ENCODE measurements at regions not wholly inside any gene's neighbourhood (a gene's known extent, or its start where the extent isn't known, plus 50 kb on each side); places are given as distances from the start of the nearest gene placed in this dataset.

- TF ChIP-seq EZH2 (IDR thresholded peaks at IDR 0.05; ENCODE audit: insufficient read depth, poor library complexity, severe bottlenecking): no peak
- TF ChIP-seq EZH2phosphoT487 (IDR thresholded peaks at IDR 0.05; ENCODE audit: insufficient read depth, low read depth): no peak
Measured at GRCh38 chr6:22145376-22145775, 151.5 kb downstream of the PRL start.
